Lower lobe of right lung (tissue), 2 donors: ENCODE measurements at regions not wholly inside any gene's neighbourhood (a gene's known extent, or its start where the extent isn't known, plus 50 kb on each side); places are given as distances from the start of the nearest gene placed in this dataset.
"Not testable (repeated sequence)": the region's sequence is repeated elsewhere in the genome, so short reads cannot be mapped to it uniquely, and the experiment has no call there.

ENCODE experiments used
- ATAC-seq, 2 donors: fragments of 200-7000 bp; cut with Tn5 transposase; one replicate each; pipeline ENCODE4 v1.9.1; 2020 to 2022; ENCODE audit warnings: mild to moderate bottlenecking in 2 of 2, moderate library complexity in 2 of 2
- DNase-seq: peaks from one replicate; pipeline ENCODE4 v3.0.0-alpha.2; 2020
- H3K27ac ChIP-seq: fragments of 200-600 bp; one replicate; pipeline ENCODE4 v1.8.0; 2022
- H3K27me3 ChIP-seq: fragments of 200-600 bp; one replicate; pipeline ENCODE4 v1.8.0; 2022; ENCODE audit warnings: low read depth
- H3K36me3 ChIP-seq: fragments of 200-600 bp; one replicate; pipeline ENCODE4 v1.8.0; 2022; ENCODE audit warnings: mild to moderate bottlenecking
- H3K4me1 ChIP-seq: fragments of 200-600 bp; one replicate; pipeline ENCODE4 v1.8.0; 2022
- H3K4me3 ChIP-seq: fragments of 200-600 bp; one replicate; pipeline ENCODE4 v1.8.0; 2022; ENCODE audit warnings: mild to moderate bottlenecking
- H3K9me3 ChIP-seq: fragments of 200-600 bp; one replicate; pipeline ENCODE4 v1.8.0; 2022
- CTCF ChIP-seq: fragments of 200-600 bp; IDR thresholded peaks from one replicate; pipeline ENCODE4 v1.8.0; 2022; ENCODE audit warnings: antibody characterized with exemption, mild to moderate bottlenecking
- intact Hi-C: fragments of 100-400 bp; cut with DNase I; formaldehyde crosslinking; loops from one replicate; pipeline ENCODE4 v1.11.0; 2022
- donor health status: DM: no; HTN: yes; CAD: no; lungs with severe emphysema.

GRCh38 chrY:12358337-12358736 lies 342.7 kb upstream of the USP9Y start:
- Histone ChIP-seq H3K27me3 (no peaks in the 10 kb centered on the region), H3K4me3 (no peak overlapping the region), H3K36me3 (no peaks in the 10 kb centered on the region), H3K27ac (no peak overlapping the region), H3K9me3 (no peaks in the 10 kb centered on the region), H3K4me1 (no peaks in the 10 kb centered on the region)
- ATAC-seq (no peak), DNase-seq (no peak)
- intact Hi-C loops: no loop called here
- TF ChIP-seq CTCF: no peak

- H3K36me3 ChIP-seq: no peaks in the 10 kb centered on the region
- intact Hi-C loops: no loop called here
- no peak overlapping the region for H3K27ac ChIP-seq
- ATAC-seq: peak in 1 of 2 donors; percentile 80
- no peak for TF ChIP-seq CTCF
- no peak overlapping the region for H3K4me3 ChIP-seq
- H3K27me3 ChIP-seq: no peaks in the 10 kb centered on the region
- H3K4me1 ChIP-seq: no peaks in the 10 kb centered on the region
- DNase-seq: peak; percentile 65
- H3K9me3 ChIP-seq: no peaks in the 10 kb centered on the region
These were observed 341.2 kb upstream of the USP9Y start for GRCh38 chrY:12359867-12360266.

DNA sequence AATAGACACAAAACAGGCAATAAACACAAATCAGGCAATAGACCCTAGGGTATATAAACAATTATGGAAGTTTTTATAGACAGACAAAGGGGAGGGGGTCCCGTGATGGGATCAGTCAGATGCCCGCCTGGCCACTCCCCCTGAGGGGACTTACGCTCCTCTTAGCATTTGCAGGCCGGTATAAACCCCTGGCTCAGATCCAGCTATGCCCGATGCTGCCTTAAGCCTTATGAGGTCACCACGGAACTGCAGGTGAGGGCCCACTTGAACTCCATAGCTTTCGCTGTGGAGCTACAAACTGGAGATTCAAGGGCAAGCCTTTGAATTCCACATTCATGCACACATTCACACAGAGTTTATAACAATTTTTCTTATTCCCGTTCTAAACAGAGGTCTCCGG lies 340.5 kb upstream of the USP9Y start:
- no peak for TF ChIP-seq CTCF
- Histone ChIP-seq H3K4me1 (no peaks in the 10 kb centered on the region), H3K4me3 (no peak overlapping the region), H3K9me3 (no peaks in the 10 kb centered on the region), H3K27ac (no peak overlapping the region), H3K27me3 (no peaks in the 10 kb centered on the region), H3K36me3 (no peaks in the 10 kb centered on the region)
- DNase-seq: peak; percentile 63
- ATAC-seq: peak in 1 of 2 donors; percentile 41
- intact Hi-C loops: no loop called here

DNA sequence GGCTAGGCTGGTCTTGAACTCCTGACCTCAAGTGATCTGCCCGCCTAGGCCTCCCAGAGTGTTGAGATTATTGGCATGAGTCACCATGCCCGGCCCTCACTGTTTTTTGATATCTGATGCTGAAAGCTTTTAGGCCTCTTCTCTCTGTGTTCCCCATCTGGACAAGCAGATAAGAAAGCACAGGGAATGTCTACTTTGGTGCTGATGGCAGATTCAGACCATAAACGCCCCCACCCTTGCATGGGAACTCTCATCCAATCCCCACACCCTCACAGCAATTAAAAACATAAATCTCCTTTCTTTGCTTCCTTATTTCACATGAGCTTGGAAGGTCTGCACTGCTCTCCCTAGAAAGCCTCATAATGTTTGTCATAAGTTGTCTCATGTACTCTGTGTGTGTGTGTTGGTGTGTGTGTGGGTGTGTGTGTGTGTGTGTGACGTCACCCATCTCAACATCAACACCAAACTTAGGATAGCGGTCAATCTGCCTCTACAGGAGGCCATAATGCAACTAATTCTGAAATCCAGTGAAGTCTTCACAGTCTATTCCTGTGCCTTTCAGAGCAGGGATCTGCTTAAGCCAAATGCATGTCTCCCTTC lies 335.6 kb upstream of the USP9Y start:
- H3K4me1 ChIP-seq: no peaks in the 10 kb centered on the region
- TF ChIP-seq CTCF: no peak
- H3K27ac ChIP-seq: no peak overlapping the region
- ATAC-seq (no peak), DNase-seq (no peak)
- intact Hi-C loops: no loop called here
- H3K36me3 ChIP-seq: no peaks in the 10 kb centered on the region
- no peaks in the 10 kb centered on the region for H3K27me3 ChIP-seq
- H3K4me3 ChIP-seq: no peak overlapping the region
- H3K9me3 ChIP-seq: no peaks in the 10 kb centered on the region

- DNase-seq, H3K4me1 ChIP-seq, H3K27ac ChIP-seq, H3K36me3 ChIP-seq, H3K9me3 ChIP-seq, intact Hi-C loops, H3K4me3 ChIP-seq, ATAC-seq, H3K27me3 ChIP-seq: not testable (repeated sequence)
These were observed 326.4 kb upstream of the USP9Y start for GRCh38 chrY:12374588-12374987.

GRCh38 chrY:12391655-12392559 lies 309.1 kb upstream of the USP9Y start:
- intact Hi-C loops, H3K4me1 ChIP-seq, H3K36me3 ChIP-seq, H3K9me3 ChIP-seq, H3K27ac ChIP-seq, H3K4me3 ChIP-seq, H3K27me3 ChIP-seq: not testable (repeated sequence)
- ATAC-seq (peak in 1 of 2 donors; percentile 84), DNase-seq (peak; percentile 46)
